Stomach smooth muscle (tissue), 2 donors: ENCODE measurements at regions not wholly inside any gene's neighbourhood (a gene's known extent, or its start where the extent isn't known, plus 50 kb on each side); places are given as distances from the start of the nearest gene placed in this dataset.

Experiments used
- H3K27ac ChIP-seq: one replicate; pipeline ENCODE4 v1.7.0; 2013; ENCODE audit warnings: mild to moderate bottlenecking, low read length, inconsistent platforms
- H3K27me3 ChIP-seq, 2 donors: one replicate each; pipeline ENCODE4 v1.7.0; 2013; ENCODE audit warnings: low read length in 2 of 2; ENCODE audit not compliant: insufficient read depth in 2 of 2, control insufficient read depth in 1 of 2
- H3K36me3 ChIP-seq, 2 donors: one replicate each; pipeline ENCODE4 v1.7.0; 2013; ENCODE audit warnings: low read length in 2 of 2; ENCODE audit not compliant: control insufficient read depth in 2 of 2, insufficient read depth in 2 of 2
- H3K4me1 ChIP-seq: one replicate; pipeline ENCODE4 v1.7.0; 2013; ENCODE audit warnings: low read length; ENCODE audit not compliant: control insufficient read depth, insufficient read depth
- H3K4me3 ChIP-seq, 2 donors: one replicate each; pipeline ENCODE4 v1.7.0; 2013; ENCODE audit warnings: low read length in 2 of 2
- H3K9ac ChIP-seq, 2 donors: one replicate each; pipeline ENCODE4 v1.7.0; 2013; ENCODE audit warnings: low read length in 2 of 2, mild to moderate bottlenecking in 1 of 2
- H3K9me3 ChIP-seq, 2 donors: one replicate each; pipeline ENCODE4 v1.7.0; 2013; ENCODE audit warnings: low read length in 2 of 2; ENCODE audit not compliant: control insufficient read depth in 2 of 2
- donor health status: healthy.
- donor health status: Pancreatic carcinoma.

GRCh38 chr5:144876990-144877389, 706.3 kb downstream of the KCTD16 start:
- H3K27me3 ChIP-seq, result no peaks in the 10 kb centered on the region
- H3K9ac ChIP-seq, result no peak overlapping the region
- H3K9me3 ChIP-seq, result no peaks in the 10 kb centered on the region
- no peak overlapping the region for H3K4me3 ChIP-seq
- no peaks in the 10 kb centered on the region for H3K36me3 ChIP-seq
- H3K4me1 ChIP-seq, result no peaks in the 10 kb centered on the region
- H3K27ac ChIP-seq, result no peak overlapping the region

- H3K4me3 ChIP-seq, result no peak overlapping the region
- no peak overlapping the region for H3K27ac ChIP-seq
- no peak overlapping the region for H3K9ac ChIP-seq
- no peaks in the 10 kb centered on the region for H3K9me3 ChIP-seq
- H3K4me1 ChIP-seq, result no peaks in the 10 kb centered on the region
- no peaks in the 10 kb centered on the region for H3K36me3 ChIP-seq
- no peaks in the 10 kb centered on the region for H3K27me3 ChIP-seq
Measured at GRCh38 chr5:144873076-144873475, 702.4 kb downstream of the KCTD16 start.

GRCh38 chr5:144864118-144864517, 693.4 kb downstream of the KCTD16 start:
- Histone ChIP-seq H3K36me3 (no peaks in the 10 kb centered on the region), H3K27me3 (no peaks in the 10 kb centered on the region), H3K9ac (no peak overlapping the region), H3K4me3 (no peak overlapping the region), H3K4me1 (no peaks in the 10 kb centered on the region), H3K27ac (no peak overlapping the region), H3K9me3 (no peaks in the 10 kb centered on the region)

- Histone ChIP-seq H3K36me3 (no peaks in the 10 kb centered on the region), H3K4me1 (no peaks in the 10 kb centered on the region), H3K9me3 (no peaks in the 10 kb centered on the region), H3K27ac (no peak overlapping the region), H3K27me3 (no peaks in the 10 kb centered on the region), H3K4me3 (no peak overlapping the region), H3K9ac (no peak overlapping the region)
Measured at GRCh38 chr5:144857454-144857853, 686.8 kb downstream of the KCTD16 start.

DNA sequence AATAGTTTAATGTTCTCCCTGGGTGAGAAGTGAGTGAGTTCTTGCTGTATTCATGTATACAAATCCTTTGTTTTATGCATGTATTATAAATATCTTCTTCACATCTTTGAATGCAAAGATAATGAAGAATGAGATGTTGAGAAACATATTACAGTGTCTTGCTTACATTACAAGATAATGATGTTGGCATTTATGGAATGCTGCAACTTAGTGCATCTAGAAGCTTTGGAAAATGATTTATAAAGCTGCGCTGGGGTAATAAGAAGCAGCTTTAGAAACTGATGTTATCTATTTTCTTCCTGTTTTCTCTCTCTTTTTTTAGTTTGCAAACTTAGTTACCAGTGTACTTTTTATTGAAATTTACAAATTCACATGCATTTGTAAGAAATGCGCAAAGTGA, 673.4 kb downstream of the KCTD16 start:
- H3K4me1 ChIP-seq, result no peaks in the 10 kb centered on the region
- no peak overlapping the region for H3K27ac ChIP-seq
- no peak overlapping the region for H3K4me3 ChIP-seq
- H3K9ac ChIP-seq, result no peak overlapping the region
- no peaks in the 10 kb centered on the region for H3K27me3 ChIP-seq
- no peaks in the 10 kb centered on the region for H3K36me3 ChIP-seq
- peaks cover 0 to 4% of the 10 kb centered on the region in 2 donors for H3K9me3 ChIP-seq

DNA sequence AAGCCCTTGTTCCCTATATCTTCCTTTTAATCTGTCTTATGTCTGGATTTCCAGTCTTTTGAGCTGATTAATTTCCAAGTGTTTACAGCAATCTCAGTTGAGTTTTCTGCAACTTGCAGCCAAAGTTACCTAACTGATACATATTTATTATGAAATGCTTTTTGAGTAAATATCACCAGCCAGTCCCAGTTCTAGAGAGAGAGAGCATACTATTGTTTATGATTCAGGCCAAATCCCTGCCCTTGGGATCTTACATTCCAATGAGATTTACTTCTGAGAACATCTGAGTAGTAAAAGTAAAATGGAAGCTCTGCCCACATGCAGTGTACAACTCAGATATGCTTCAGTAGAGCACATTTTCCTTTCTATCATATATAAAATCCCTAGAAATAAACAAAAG, 661.7 kb downstream of the KCTD16 start:
- no peak overlapping the region for H3K9ac ChIP-seq
- no peaks in the 10 kb centered on the region for H3K27me3 ChIP-seq
- no peak overlapping the region for H3K4me3 ChIP-seq
- H3K9me3 ChIP-seq, result no peaks in the 10 kb centered on the region
- no peaks in the 10 kb centered on the region for H3K36me3 ChIP-seq
- no peaks in the 10 kb centered on the region for H3K4me1 ChIP-seq
- no peak overlapping the region for H3K27ac ChIP-seq

GRCh38 chr5:144831650-144832049, 661.0 kb downstream of the KCTD16 start:
- H3K9ac ChIP-seq, result no peak overlapping the region
- no peaks in the 10 kb centered on the region for H3K27me3 ChIP-seq
- no peak overlapping the region for H3K4me3 ChIP-seq
- H3K27ac ChIP-seq, result no peak overlapping the region
- H3K36me3 ChIP-seq, result no peaks in the 10 kb centered on the region
- no peaks in the 10 kb centered on the region for H3K9me3 ChIP-seq
- H3K4me1 ChIP-seq, result no peaks in the 10 kb centered on the region

GRCh38 chr5:144822503-144822902, 651.8 kb downstream of the KCTD16 start:
- Histone ChIP-seq H3K9me3 (no peaks in the 10 kb centered on the region), H3K9ac (no peak overlapping the region), H3K4me3 (no peak overlapping the region), H3K4me1 (no peaks in the 10 kb centered on the region), H3K36me3 (no peaks in the 10 kb centered on the region), H3K27ac (no peak overlapping the region), H3K27me3 (no peaks in the 10 kb centered on the region)

GRCh38 chr5:144820278-144820677, 649.6 kb downstream of the KCTD16 start:
- no peak overlapping the region for H3K4me3 ChIP-seq
- no peaks in the 10 kb centered on the region for H3K9me3 ChIP-seq
- no peaks in the 10 kb centered on the region for H3K36me3 ChIP-seq
- H3K4me1 ChIP-seq, result no peaks in the 10 kb centered on the region
- H3K27me3 ChIP-seq, result no peaks in the 10 kb centered on the region
- H3K9ac ChIP-seq, result no peak overlapping the region
- H3K27ac ChIP-seq, result no peak overlapping the region

DNA sequence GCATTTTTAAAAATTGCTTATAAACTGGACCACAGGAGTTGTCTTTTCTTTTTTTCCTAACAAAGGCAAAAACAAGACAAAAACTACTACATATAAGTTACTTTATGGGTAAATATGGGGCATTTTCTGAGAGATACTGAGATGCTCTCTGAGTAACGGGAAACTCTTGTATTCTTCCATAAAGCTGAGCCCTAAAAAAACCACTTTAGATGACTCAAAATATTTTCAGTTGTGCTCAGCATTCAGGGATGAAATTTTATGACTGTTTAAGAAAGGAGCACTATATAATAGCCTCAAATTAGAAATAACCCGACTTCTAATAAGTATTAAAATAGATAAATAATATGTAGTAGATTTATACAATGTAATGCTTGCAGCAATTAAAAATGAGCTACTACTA, 644.5 kb downstream of the KCTD16 start:
- Histone ChIP-seq H3K9me3 (no peaks in the 10 kb centered on the region), H3K4me3 (no peak overlapping the region), H3K27ac (no peak overlapping the region), H3K27me3 (no peaks in the 10 kb centered on the region), H3K9ac (no peak overlapping the region), H3K36me3 (no peaks in the 10 kb centered on the region), H3K4me1 (no peaks in the 10 kb centered on the region)

- Histone ChIP-seq H3K9me3 (peaks cover 0 to 3% of the 10 kb centered on the region in 2 donors), H3K36me3 (no peaks in the 10 kb centered on the region), H3K27ac (no peak overlapping the region), H3K4me1 (no peaks in the 10 kb centered on the region), H3K9ac (no peak overlapping the region), H3K4me3 (no peak overlapping the region), H3K27me3 (no peaks in the 10 kb centered on the region)
Measured at GRCh38 chr5:144812763-144813162, 642.1 kb downstream of the KCTD16 start.

DNA sequence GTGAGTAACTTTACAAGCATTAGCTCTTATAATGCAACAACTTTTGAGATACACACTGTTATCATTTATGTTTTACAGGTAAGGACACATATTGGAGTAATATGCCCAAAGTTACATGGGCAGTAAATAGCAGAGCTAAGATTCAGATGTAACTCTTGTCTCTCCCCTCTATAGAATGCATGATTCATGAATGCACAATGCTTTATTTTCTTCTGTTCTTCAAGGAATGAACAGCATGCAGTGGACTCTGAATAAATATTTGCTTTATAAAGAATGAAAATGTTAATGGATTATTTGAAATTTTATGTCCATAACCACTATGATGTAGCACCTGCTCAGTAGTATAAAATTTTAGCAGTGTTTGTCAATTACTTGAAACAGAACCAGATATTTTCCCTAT, 629.5 kb downstream of the KCTD16 start:
- no peaks in the 10 kb centered on the region for H3K36me3 ChIP-seq
- no peak overlapping the region for H3K9ac ChIP-seq
- H3K4me1 ChIP-seq, result no peaks in the 10 kb centered on the region
- no peaks in the 10 kb centered on the region for H3K27me3 ChIP-seq
- H3K9me3 ChIP-seq, result no peaks in the 10 kb centered on the region
- H3K27ac ChIP-seq, result no peak overlapping the region
- H3K4me3 ChIP-seq, result no peak overlapping the region
